Trophoblast cell (in vitro differentiated cells and primary cell): ENCODE measurements at regions not wholly inside any gene's neighbourhood (a gene's known extent, or its start where the extent isn't known, plus 50 kb on each side); places are given as distances from the start of the nearest gene placed in this dataset.
A peak's percentile ranks its signal among the peaks of the same experiment; 100 is the strongest.
"Not testable (repeated sequence)": the region's sequence is repeated elsewhere in the genome, so short reads cannot be mapped to it uniquely, and the experiment has no call there.

Experiments
- DNase-seq, 2 donors: peaks; one replicate each; pipeline ENCODE4 v3.0.0-alpha.2; 2016
- H2AFZ ChIP-seq: 2 replicates; pipeline ENCODE4 v1.6.1; 2013; ENCODE audit warnings: low read length, moderate library complexity, mild to moderate bottlenecking; ENCODE audit not compliant: insufficient read depth, poor library complexity
- H2AK5ac ChIP-seq: 2 replicates; pipeline ENCODE4 v1.6.1; 2013; ENCODE audit warnings: mild to moderate bottlenecking, low read length
- H2BK120ac ChIP-seq: 2 replicates; pipeline ENCODE4 v1.6.1; 2013; ENCODE audit warnings: low read length, mild to moderate bottlenecking, moderate library complexity; ENCODE audit not compliant: insufficient read depth, poor library complexity
- H2BK12ac ChIP-seq: 2 replicates; pipeline ENCODE4 v1.6.1; 2013; ENCODE audit warnings: mild to moderate bottlenecking, low read length, moderate library complexity
- H2BK5ac ChIP-seq: 2 replicates; pipeline ENCODE4 v1.6.1; 2013; ENCODE audit warnings: low read length, low read depth, moderate library complexity, mild to moderate bottlenecking; ENCODE audit not compliant: poor library complexity
- H3K14ac ChIP-seq: 2 replicates; pipeline ENCODE4 v1.6.1; 2013; ENCODE audit warnings: mild to moderate bottlenecking, low read length
- H3K18ac ChIP-seq: 2 replicates; pipeline ENCODE4 v1.6.1; 2013; ENCODE audit warnings: mild to moderate bottlenecking, low read length
- H3K23ac ChIP-seq: 2 replicates; pipeline ENCODE4 v1.6.1; 2013; ENCODE audit warnings: low read length
- H3K27ac ChIP-seq: 2 replicates; pipeline ENCODE4 v1.5.1; 2013; ENCODE audit warnings: low read depth, mild to moderate bottlenecking, inconsistent platforms, low read length, moderate library complexity
- H3K27me3 ChIP-seq: 2 replicates; pipeline ENCODE4 v1.6.1; 2013; ENCODE audit warnings: inconsistent platforms, mild to moderate bottlenecking, low read length, moderate library complexity; ENCODE audit not compliant: insufficient read depth
- H3K36me3 ChIP-seq, 2 experiments: 1 replicate in 1 of 2; 2 replicates in 1 of 2; pipeline ENCODE4 v1.6.1; 2013; ENCODE audit warnings: low read length in 2 of 2, mild to moderate bottlenecking in 2 of 2, moderate library complexity in 1 of 2; ENCODE audit not compliant: insufficient read depth in 2 of 2, control insufficient read depth in 1 of 2
- H3K4ac ChIP-seq: 2 replicates; pipeline ENCODE4 v1.6.1; 2013; ENCODE audit warnings: low read depth, mild to moderate bottlenecking, low read length, moderate library complexity
- H3K4me1 ChIP-seq, 2 experiments: 1 replicate in 1 of 2; 2 replicates in 1 of 2; pipeline ENCODE4 v1.6.1; 2013; ENCODE audit warnings: low read length in 2 of 2, mild to moderate bottlenecking in 2 of 2, moderate library complexity in 1 of 2; ENCODE audit not compliant: insufficient read depth in 2 of 2, control insufficient read depth in 1 of 2
- H3K4me2 ChIP-seq: 2 replicates; pipeline ENCODE4 v1.6.1; 2013; ENCODE audit warnings: inconsistent platforms, mild to moderate bottlenecking, low read length, moderate library complexity
- H3K4me3 ChIP-seq: 2 replicates; pipeline ENCODE4 v1.5.1; 2013; ENCODE audit warnings: mild to moderate bottlenecking, low read depth, low read length, inconsistent platforms
- H3K79me1 ChIP-seq: one replicate; pipeline ENCODE4 v1.6.1; 2013; ENCODE audit warnings: low read length
- H3K79me2 ChIP-seq: 2 replicates; pipeline ENCODE4 v1.6.1; 2013; ENCODE audit warnings: low read length, mild to moderate bottlenecking; ENCODE audit not compliant: control insufficient read depth, insufficient read depth, poor library complexity
- H3K9ac ChIP-seq: 2 replicates; pipeline ENCODE4 v1.6.1; 2013; ENCODE audit warnings: mild to moderate bottlenecking, low read length
- H3K9me3 ChIP-seq: 2 replicates; pipeline ENCODE4 v1.6.1; 2013; ENCODE audit warnings: low read depth, mild to moderate bottlenecking, control low read depth, inconsistent platforms, low read length; ENCODE audit not compliant: insufficient read depth
- H4K12ac ChIP-seq: 2 replicates; pipeline ENCODE4 v1.6.1; 2013; ENCODE audit warnings: low read depth, mild to moderate bottlenecking, low read length, moderate library complexity
- H4K8ac ChIP-seq: 2 replicates; pipeline ENCODE4 v1.6.1; 2013; ENCODE audit warnings: low read depth, mild to moderate bottlenecking, low read length, moderate library complexity
- H4K91ac ChIP-seq: one replicate; pipeline ENCODE4 v1.6.1; 2013; ENCODE audit warnings: low read depth, mild to moderate bottlenecking, low read length, moderate library complexity
- WGBS: extraction: QIAGEN DNeasy Blood & Tissue Kit; methylation state at CpG from one replicate; pipeline ENCODE4 v1.1.7; 2013; ENCODE audit warnings: missing lambda C conversion rate; ENCODE audit not compliant: insufficient read length, insufficient coverage; ENCODE audit errors: extremely low coverage; 5-methylcytosine and 5-hydroxymethylcytosine counted together

GRCh38 chr2:87485455-87485854 is 262.4 kb upstream of the PLGLB2 start:
- not testable (repeated sequence) for H3K4me3 ChIP-seq, H2AK5ac ChIP-seq, H3K27ac ChIP-seq, H3K79me2 ChIP-seq, H3K27me3 ChIP-seq, H3K9me3 ChIP-seq, H4K8ac ChIP-seq, H3K9ac ChIP-seq, H2BK5ac ChIP-seq, H3K36me3 ChIP-seq, H2BK120ac ChIP-seq, H4K91ac ChIP-seq, H2AFZ ChIP-seq, H3K4me2 ChIP-seq, H3K4ac ChIP-seq, H3K4me1 ChIP-seq, H2BK12ac ChIP-seq, H4K12ac ChIP-seq, H3K18ac ChIP-seq, H3K79me1 ChIP-seq, H3K14ac ChIP-seq, H3K23ac ChIP-seq
- peak in 1 of 2 donors; percentile 17 for DNase-seq
- no CpG with 5 or more reads among the region's 8 CpGs for WGBS

- not testable (repeated sequence) for H3K23ac ChIP-seq, H3K4me3 ChIP-seq, H3K36me3 ChIP-seq, H2AFZ ChIP-seq, H3K79me2 ChIP-seq, H4K91ac ChIP-seq, H2BK12ac ChIP-seq, H3K4me1 ChIP-seq, H2BK5ac ChIP-seq, H3K79me1 ChIP-seq, H4K8ac ChIP-seq, H3K9me3 ChIP-seq, H3K4me2 ChIP-seq, H3K14ac ChIP-seq, H2AK5ac ChIP-seq, H3K9ac ChIP-seq, H3K18ac ChIP-seq, H4K12ac ChIP-seq, H3K4ac ChIP-seq, H2BK120ac ChIP-seq, H3K27me3 ChIP-seq, H3K27ac ChIP-seq, DNase-seq
- WGBS: no CpG with 5 or more reads among the region's 10 CpGs
Observed at GRCh38 chr2:87485884-87486283, 262.0 kb upstream of the PLGLB2 start.

- not testable (repeated sequence) for H3K9ac ChIP-seq, H3K27me3 ChIP-seq, H3K4me1 ChIP-seq, H3K4me3 ChIP-seq, H4K12ac ChIP-seq, H2AFZ ChIP-seq, H3K14ac ChIP-seq, H3K36me3 ChIP-seq, H3K23ac ChIP-seq, H2BK12ac ChIP-seq, H3K79me2 ChIP-seq, H2AK5ac ChIP-seq, H4K8ac ChIP-seq, H4K91ac ChIP-seq, H3K79me1 ChIP-seq, H3K4me2 ChIP-seq, H3K18ac ChIP-seq, H3K9me3 ChIP-seq, H3K27ac ChIP-seq, H2BK5ac ChIP-seq, H3K4ac ChIP-seq, DNase-seq, H2BK120ac ChIP-seq
- WGBS: no CpG with 5 or more reads among the region's 9 CpGs
Observed at GRCh38 chr2:87486413-87486812, 261.5 kb upstream of the PLGLB2 start.

GRCh38 chr2:87488021-87488420 is 259.9 kb upstream of the PLGLB2 start:
- not testable (repeated sequence) for DNase-seq, H3K4me2 ChIP-seq, H3K79me2 ChIP-seq, H4K12ac ChIP-seq, H3K4me1 ChIP-seq, H3K4me3 ChIP-seq, H3K79me1 ChIP-seq, H3K27me3 ChIP-seq, H2AK5ac ChIP-seq, H3K4ac ChIP-seq, H2BK12ac ChIP-seq, H4K8ac ChIP-seq, H3K9ac ChIP-seq, H3K14ac ChIP-seq, H3K23ac ChIP-seq, H3K9me3 ChIP-seq, H2BK5ac ChIP-seq, H4K91ac ChIP-seq, H3K27ac ChIP-seq, H2BK120ac ChIP-seq, H3K18ac ChIP-seq, H2AFZ ChIP-seq, H3K36me3 ChIP-seq
- WGBS: no CpG with 5 or more reads among the region's 1 CpG
